Endodermal cell (in vitro differentiated cells): ENCODE measurements at regions not wholly inside any gene's neighbourhood (a gene's known extent, or its start where the extent isn't known, plus 50 kb on each side); places are given as distances from the start of the nearest gene placed in this dataset.

Source experiments
- DNase-seq: peaks from one replicate; pipeline ENCODE4 v3.0.0-alpha.2; 2017
- H3K27ac ChIP-seq: 2 replicates; pipeline ENCODE4 v1.5.1; 2013; ENCODE audit warnings: mild to moderate bottlenecking, low read depth, low read length, moderate library complexity
- H3K27me3 ChIP-seq: 2 replicates; pipeline ENCODE4 v1.6.1; 2013; ENCODE audit warnings: mild to moderate bottlenecking, low read length, moderate library complexity; ENCODE audit not compliant: insufficient read depth, control insufficient read depth, poor library complexity, severe bottlenecking
- H3K36me3 ChIP-seq: 2 replicates; pipeline ENCODE4 v1.7.0; 2013; ENCODE audit warnings: mild to moderate bottlenecking, low read length, moderate library complexity; ENCODE audit not compliant: control insufficient read depth, insufficient read depth
- H3K4me1 ChIP-seq: one replicate; pipeline ENCODE4 v1.7.0; 2013; ENCODE audit warnings: low read length; ENCODE audit not compliant: control insufficient read depth, insufficient read depth
- H3K4me3 ChIP-seq: 2 replicates; pipeline ENCODE4 v1.5.1; 2013; ENCODE audit warnings: mild to moderate bottlenecking, low read length, moderate library complexity
- H3K9ac ChIP-seq: 2 replicates; pipeline ENCODE4 v1.6.1; 2013; ENCODE audit warnings: mild to moderate bottlenecking, low read length, moderate library complexity; ENCODE audit not compliant: poor library complexity, severe bottlenecking; ENCODE audit errors: extremely low read depth
- H3K9me3 ChIP-seq: 2 replicates; pipeline ENCODE4 v1.6.1; 2013; ENCODE audit warnings: mild to moderate bottlenecking, low read length, moderate library complexity; ENCODE audit not compliant: control insufficient read depth
- H3K27ac Mint-ChIP-seq: 2 replicates; pipeline ENCODE4 v1.8.0; 2020; ENCODE audit warnings: mixed read lengths
- H3K27me3 Mint-ChIP-seq: 2 replicates; pipeline ENCODE4 v1.8.0; 2021; ENCODE audit warnings: mild to moderate bottlenecking, mixed read lengths; ENCODE audit not compliant: insufficient read depth
- H3K36me3 Mint-ChIP-seq: 2 replicates; pipeline ENCODE4 v1.8.0; 2020; ENCODE audit warnings: low read depth, mixed read lengths
- H3K4me1 Mint-ChIP-seq: 2 replicates; pipeline ENCODE4 v1.8.0; 2020; ENCODE audit warnings: mixed read lengths
- H3K4me3 Mint-ChIP-seq: 2 replicates; pipeline ENCODE4 v1.8.0; 2020; ENCODE audit warnings: mild to moderate bottlenecking, moderate library complexity, mixed read lengths
- H3K9me3 Mint-ChIP-seq: 2 replicates; pipeline ENCODE4 v1.8.0; 2020; ENCODE audit warnings: mild to moderate bottlenecking, mixed read lengths
- WGBS, 2 experiments: methylation state at CpG; one replicate each; pipeline versions ENCODE4 v1.1.5 to v1.1.7; 2013; ENCODE audit warnings: missing lambda C conversion rate in 2 of 2, mixed read lengths in 1 of 2; ENCODE audit not compliant: insufficient coverage in 1 of 2, insufficient read length in 1 of 2; 5-methylcytosine and 5-hydroxymethylcytosine counted together
- TF ChIP-seq, protein P1 (sequence below): fragments of 200-600 bp; sonication (generic); conservative IDR thresholded peaks from 2 replicates; pipeline ENCODE4 v1.5.0; 2021; ENCODE audit warnings: antibody characterized with exemption, mild to moderate bottlenecking

DNA sequence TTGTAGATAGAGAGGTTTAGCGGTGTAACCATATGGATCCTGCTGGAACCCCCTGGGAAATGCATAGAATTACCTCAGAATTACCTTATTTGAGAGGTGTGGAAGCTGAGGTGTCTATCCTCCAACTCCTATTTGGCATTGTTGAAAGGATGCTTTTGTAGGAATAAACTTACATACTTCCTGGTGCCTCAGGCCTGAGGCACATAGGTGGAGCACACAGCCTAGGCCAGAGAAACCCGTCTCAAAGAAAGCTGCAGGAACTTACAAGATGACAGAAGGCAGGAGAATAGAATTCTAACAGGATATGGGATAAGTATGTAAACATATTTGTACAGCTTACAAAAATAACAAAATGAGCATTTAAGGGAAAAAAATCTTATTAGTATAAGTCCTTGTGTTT lies 1507.2 kb upstream of the ZEB2 start:
- no peaks in the 10 kb centered on the region for H3K27me3 ChIP-seq
- WGBS, 2 experiments, result 80 to 93% methylated on average over 2 of the region's 2 CpGs
- no peaks in the 10 kb centered on the region for H3K27me3 Mint-ChIP-seq

DNA sequence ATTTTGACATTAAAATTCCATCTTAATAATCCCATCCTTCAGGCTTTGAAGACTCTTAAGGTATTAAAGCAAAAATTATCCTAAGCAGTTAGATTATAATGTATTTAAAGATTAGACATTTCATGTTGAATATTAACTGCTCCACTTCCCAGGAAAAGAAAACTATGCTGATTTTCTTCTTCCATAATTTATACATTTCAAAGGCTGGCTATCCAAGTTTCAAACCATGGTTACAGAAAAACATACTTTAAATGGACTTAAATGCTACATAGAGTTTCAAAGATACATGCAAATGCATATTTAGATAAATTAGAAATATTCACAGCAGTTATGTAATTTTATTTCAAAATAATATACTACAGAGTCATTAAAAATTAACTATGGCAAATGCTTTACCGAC lies 1505.6 kb upstream of the ZEB2 start:
- Histone ChIP-seq H3K4me3 (no peak overlapping the region), H3K27ac (no peak overlapping the region), H3K36me3 (no peaks in the 10 kb centered on the region), H3K9me3 (no peaks in the 10 kb centered on the region), H3K27me3 (no peaks in the 10 kb centered on the region), H3K4me1 (no peaks in the 10 kb centered on the region), H3K9ac (no peak overlapping the region)
- Mint-ChIP-seq H3K27ac (no peak overlapping the region), H3K9me3 (no peaks in the 10 kb centered on the region), H3K4me3 (no peak overlapping the region), H3K27me3 (no peaks in the 10 kb centered on the region), H3K4me1 (no peaks in the 10 kb centered on the region), H3K36me3 (no peaks in the 10 kb centered on the region)
- WGBS, 2 experiments, result 100% methylated on average over 1 of the region's 1 CpG; no CpG with 5 or more reads in 1 of the 2 experiments
- DNase-seq, result no peak
- TF ChIP-seq, protein P1, sequence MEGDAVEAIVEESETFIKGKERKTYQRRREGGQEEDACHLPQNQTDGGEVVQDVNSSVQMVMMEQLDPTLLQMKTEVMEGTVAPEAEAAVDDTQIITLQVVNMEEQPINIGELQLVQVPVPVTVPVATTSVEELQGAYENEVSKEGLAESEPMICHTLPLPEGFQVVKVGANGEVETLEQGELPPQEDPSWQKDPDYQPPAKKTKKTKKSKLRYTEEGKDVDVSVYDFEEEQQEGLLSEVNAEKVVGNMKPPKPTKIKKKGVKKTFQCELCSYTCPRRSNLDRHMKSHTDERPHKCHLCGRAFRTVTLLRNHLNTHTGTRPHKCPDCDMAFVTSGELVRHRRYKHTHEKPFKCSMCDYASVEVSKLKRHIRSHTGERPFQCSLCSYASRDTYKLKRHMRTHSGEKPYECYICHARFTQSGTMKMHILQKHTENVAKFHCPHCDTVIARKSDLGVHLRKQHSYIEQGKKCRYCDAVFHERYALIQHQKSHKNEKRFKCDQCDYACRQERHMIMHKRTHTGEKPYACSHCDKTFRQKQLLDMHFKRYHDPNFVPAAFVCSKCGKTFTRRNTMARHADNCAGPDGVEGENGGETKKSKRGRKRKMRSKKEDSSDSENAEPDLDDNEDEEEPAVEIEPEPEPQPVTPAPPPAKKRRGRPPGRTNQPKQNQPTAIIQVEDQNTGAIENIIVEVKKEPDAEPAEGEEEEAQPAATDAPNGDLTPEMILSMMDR, result no peak

More for the DNA sequence above, 1507.2 kb upstream of the ZEB2 start:
- H3K9ac ChIP-seq, result no peak overlapping the region
- DNase-seq, result no peak
- H3K27ac ChIP-seq, result no peak overlapping the region
- no peaks in the 10 kb centered on the region for H3K9me3 ChIP-seq
- Mint-ChIP-seq H3K36me3 (no peaks in the 10 kb centered on the region), H3K27ac (no peak overlapping the region), H3K9me3 (no peaks in the 10 kb centered on the region), H3K4me3 (no peak overlapping the region), H3K4me1 (no peaks in the 10 kb centered on the region)
- TF ChIP-seq, protein P1, result no peak
- no peak overlapping the region for H3K4me3 ChIP-seq
- no peaks in the 10 kb centered on the region for H3K36me3 ChIP-seq
- H3K4me1 ChIP-seq, result no peaks in the 10 kb centered on the region

DNA sequence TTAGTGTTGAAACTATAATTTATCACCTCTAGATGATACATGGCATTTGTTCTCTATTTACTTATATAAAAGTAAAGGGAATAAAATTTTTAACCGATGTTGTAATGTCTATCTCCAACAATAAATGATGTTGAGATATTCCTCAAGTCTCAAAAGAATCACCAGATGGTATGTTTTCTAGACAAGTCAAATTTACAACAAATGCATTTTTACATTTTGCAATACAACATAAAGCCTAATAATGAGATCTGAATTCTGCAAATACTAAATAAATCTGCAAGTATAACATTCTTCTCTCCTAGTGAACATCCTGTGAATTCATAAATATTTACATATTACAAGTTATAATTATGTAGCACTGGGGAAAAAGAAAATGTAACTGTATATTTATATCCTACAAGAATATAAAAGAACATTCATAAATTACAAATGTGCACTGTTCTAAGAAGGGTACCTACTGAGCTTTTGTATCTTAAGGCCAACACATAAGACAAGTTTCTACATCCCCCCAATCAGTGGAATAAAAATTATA lies 1504.4 kb upstream of the ZEB2 start:
- no peaks in the 10 kb centered on the region for H3K27me3 ChIP-seq
- H3K9me3 Mint-ChIP-seq, result no peaks in the 10 kb centered on the region
- no peak overlapping the region for H3K4me3 ChIP-seq
- H3K9ac ChIP-seq, result no peak overlapping the region
- no peak for DNase-seq
- no CpG with 5 or more reads among the region's 1 CpG for WGBS, 2 experiments
- H3K4me1 ChIP-seq, result no peaks in the 10 kb centered on the region
- H3K27ac Mint-ChIP-seq, result no peak overlapping the region
- no peaks in the 10 kb centered on the region for H3K27me3 Mint-ChIP-seq
- H3K9me3 ChIP-seq, result no peaks in the 10 kb centered on the region
- TF ChIP-seq, protein P1, result no peak
- no peak overlapping the region for H3K4me3 Mint-ChIP-seq
- no peaks in the 10 kb centered on the region for H3K36me3 Mint-ChIP-seq
- H3K4me1 Mint-ChIP-seq, result no peaks in the 10 kb centered on the region
- no peak overlapping the region for H3K27ac ChIP-seq
- no peaks in the 10 kb centered on the region for H3K36me3 ChIP-seq
